NCI-H2029 (cell line): ENCODE measurements at regions not wholly inside any gene's neighbourhood (a gene's known extent, or its start where the extent isn't known, plus 50 kb on each side); places are given as distances from the start of the nearest gene placed in this dataset.
"Not testable (repeated sequence)": the region's sequence is repeated elsewhere in the genome, so short reads cannot be mapped to it uniquely, and the experiment has no call there.

ENCODE experiments used
- DNase-seq: peaks from one replicate; lab custom pipeline; 2025; lab: John Stamatoyannopoulos, UW

- not testable (repeated sequence) for DNase-seq
Measured at GRCh38 chr2:51774606-51775005, 742.7 kb upstream of the NRXN1 start.

- no peak for DNase-seq
Measured at GRCh38 chr2:51760441-51760840, 728.5 kb upstream of the NRXN1 start.

GRCh38 chr2:51758081-51758480 lies 726.1 kb upstream of the NRXN1 start:
- no peak for DNase-seq

- no peak for DNase-seq
Measured at GRCh38 chr2:51734115-51734514, 702.2 kb upstream of the NRXN1 start.

GRCh38 chr2:51723691-51724090 lies 691.8 kb upstream of the NRXN1 start:
- DNase-seq: no peak

- no peak for DNase-seq
Measured at GRCh38 chr2:51722311-51722710, 690.4 kb upstream of the NRXN1 start.

- no peak for DNase-seq
Measured at GRCh38 chr2:51720826-51721225, 688.9 kb upstream of the NRXN1 start.

GRCh38 chr2:51718881-51719280 lies 686.9 kb upstream of the NRXN1 start:
- no peak for DNase-seq

GRCh38 chr2:51717312-51717711 lies 685.4 kb upstream of the NRXN1 start:
- no peak for DNase-seq

- no peak for DNase-seq
Measured at GRCh38 chr2:51711766-51712165, 679.8 kb upstream of the NRXN1 start.

- no peak for DNase-seq
Measured at GRCh38 chr2:51710222-51710621, 678.3 kb upstream of the NRXN1 start.

GRCh38 chr2:51707625-51708024 lies 675.7 kb upstream of the NRXN1 start:
- no peak for DNase-seq

- DNase-seq: no peak
Measured at GRCh38 chr2:51706220-51706619, 674.3 kb upstream of the NRXN1 start.

GRCh38 chr2:51705417-51705816 lies 673.5 kb upstream of the NRXN1 start:
- DNase-seq: no peak

GRCh38 chr2:51698021-51698420 lies 666.1 kb upstream of the NRXN1 start:
- no peak for DNase-seq

- DNase-seq: no peak
Measured at GRCh38 chr2:51697095-51697494, 665.2 kb upstream of the NRXN1 start.

- DNase-seq: no peak
Measured at GRCh38 chr2:51695531-51695930, 663.6 kb upstream of the NRXN1 start.

- DNase-seq: no peak
Measured at GRCh38 chr2:51693640-51694039, 661.7 kb upstream of the NRXN1 start.

- no peak for DNase-seq
Measured at GRCh38 chr2:51681854-51682253, 649.9 kb upstream of the NRXN1 start.

GRCh38 chr2:51673628-51674027 lies 641.7 kb upstream of the NRXN1 start:
- DNase-seq: no peak

- no peak for DNase-seq
Measured at GRCh38 chr2:51667679-51668078, 635.7 kb upstream of the NRXN1 start.

GRCh38 chr2:51662187-51662586 lies 630.3 kb upstream of the NRXN1 start:
- DNase-seq: no peak

- no peak for DNase-seq
Measured at GRCh38 chr2:51657849-51658248, 625.9 kb upstream of the NRXN1 start.

GRCh38 chr2:51650769-51651168 lies 618.8 kb upstream of the NRXN1 start:
- no peak for DNase-seq

GRCh38 chr2:51649366-51649765 lies 617.4 kb upstream of the NRXN1 start:
- DNase-seq: no peak
